Adrenal gland (tissue), 5 donors: ENCODE measurements at regions not wholly inside any gene's neighbourhood (a gene's known extent, or its start where the extent isn't known, plus 50 kb on each side); places are given as distances from the start of the nearest gene placed in this dataset.

ENCODE experiments used
- POLR2A ChIP-seq, 2 donors: fragments of 450-650 bp; IDR thresholded peaks; one replicate each; pipeline ENCODE4 v1.6.1; 2017; ENCODE audit warnings: antibody characterized with exemption in 2 of 2, mild to moderate bottlenecking in 2 of 2, moderate library complexity in 1 of 2
- TF ChIP-seq, protein P1 (sequence below), 6 experiments: fragments of 450-650 bp in 4 of 6; fragments of 200-600 bp in 2 of 6; sonication (generic) in 1 of 6; IDR thresholded peaks; 1 replicate in 5 of 6; 2 replicates in 1 of 6; pipeline versions ENCODE4 v1.5.1 to v1.8.0; 2016 to 2021; ENCODE audit warnings: antibody characterized with exemption in 6 of 6, mild to moderate bottlenecking in 2 of 6, moderate library complexity in 1 of 6
- donor health status: DM: no; HTN: no; CAD: no.

DNA sequence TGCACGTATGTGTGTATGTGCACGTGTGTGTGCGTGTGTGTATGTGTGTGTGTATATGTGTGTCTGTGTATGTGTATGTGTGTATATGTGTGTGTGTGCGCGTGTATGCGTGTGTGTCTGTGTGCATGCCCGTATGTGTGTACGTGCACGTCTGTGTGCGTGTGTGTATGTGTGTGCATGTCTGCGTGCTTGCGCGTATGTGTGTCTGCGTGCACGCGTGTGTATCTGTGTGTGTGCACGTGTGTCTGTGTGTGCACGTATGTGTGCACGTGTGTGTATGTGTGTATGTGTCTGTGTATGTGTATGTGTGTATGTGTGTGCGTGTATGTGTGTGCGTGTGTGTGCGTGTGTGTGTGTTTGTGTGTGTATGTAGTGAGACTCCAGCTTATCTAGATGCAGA lies 97.5 kb upstream of the SPATS2L start:
- TF ChIP-seq, protein P1, sequence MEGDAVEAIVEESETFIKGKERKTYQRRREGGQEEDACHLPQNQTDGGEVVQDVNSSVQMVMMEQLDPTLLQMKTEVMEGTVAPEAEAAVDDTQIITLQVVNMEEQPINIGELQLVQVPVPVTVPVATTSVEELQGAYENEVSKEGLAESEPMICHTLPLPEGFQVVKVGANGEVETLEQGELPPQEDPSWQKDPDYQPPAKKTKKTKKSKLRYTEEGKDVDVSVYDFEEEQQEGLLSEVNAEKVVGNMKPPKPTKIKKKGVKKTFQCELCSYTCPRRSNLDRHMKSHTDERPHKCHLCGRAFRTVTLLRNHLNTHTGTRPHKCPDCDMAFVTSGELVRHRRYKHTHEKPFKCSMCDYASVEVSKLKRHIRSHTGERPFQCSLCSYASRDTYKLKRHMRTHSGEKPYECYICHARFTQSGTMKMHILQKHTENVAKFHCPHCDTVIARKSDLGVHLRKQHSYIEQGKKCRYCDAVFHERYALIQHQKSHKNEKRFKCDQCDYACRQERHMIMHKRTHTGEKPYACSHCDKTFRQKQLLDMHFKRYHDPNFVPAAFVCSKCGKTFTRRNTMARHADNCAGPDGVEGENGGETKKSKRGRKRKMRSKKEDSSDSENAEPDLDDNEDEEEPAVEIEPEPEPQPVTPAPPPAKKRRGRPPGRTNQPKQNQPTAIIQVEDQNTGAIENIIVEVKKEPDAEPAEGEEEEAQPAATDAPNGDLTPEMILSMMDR (IDR thresholded peaks at IDR 0.05), result no peak
- TF ChIP-seq POLR2A (IDR thresholded peaks at IDR 0.05), result no peak
